ENCODE measurements at regions not wholly inside any gene's neighbourhood (a gene's known extent, or its start where the extent isn't known, plus 50 kb on each side); places are given as distances from the start of the nearest gene placed in this dataset.
"Not testable (repeated sequence)": the region's sequence is repeated elsewhere in the genome, so short reads cannot be mapped to it uniquely, and the experiment has no call there.

DNA sequence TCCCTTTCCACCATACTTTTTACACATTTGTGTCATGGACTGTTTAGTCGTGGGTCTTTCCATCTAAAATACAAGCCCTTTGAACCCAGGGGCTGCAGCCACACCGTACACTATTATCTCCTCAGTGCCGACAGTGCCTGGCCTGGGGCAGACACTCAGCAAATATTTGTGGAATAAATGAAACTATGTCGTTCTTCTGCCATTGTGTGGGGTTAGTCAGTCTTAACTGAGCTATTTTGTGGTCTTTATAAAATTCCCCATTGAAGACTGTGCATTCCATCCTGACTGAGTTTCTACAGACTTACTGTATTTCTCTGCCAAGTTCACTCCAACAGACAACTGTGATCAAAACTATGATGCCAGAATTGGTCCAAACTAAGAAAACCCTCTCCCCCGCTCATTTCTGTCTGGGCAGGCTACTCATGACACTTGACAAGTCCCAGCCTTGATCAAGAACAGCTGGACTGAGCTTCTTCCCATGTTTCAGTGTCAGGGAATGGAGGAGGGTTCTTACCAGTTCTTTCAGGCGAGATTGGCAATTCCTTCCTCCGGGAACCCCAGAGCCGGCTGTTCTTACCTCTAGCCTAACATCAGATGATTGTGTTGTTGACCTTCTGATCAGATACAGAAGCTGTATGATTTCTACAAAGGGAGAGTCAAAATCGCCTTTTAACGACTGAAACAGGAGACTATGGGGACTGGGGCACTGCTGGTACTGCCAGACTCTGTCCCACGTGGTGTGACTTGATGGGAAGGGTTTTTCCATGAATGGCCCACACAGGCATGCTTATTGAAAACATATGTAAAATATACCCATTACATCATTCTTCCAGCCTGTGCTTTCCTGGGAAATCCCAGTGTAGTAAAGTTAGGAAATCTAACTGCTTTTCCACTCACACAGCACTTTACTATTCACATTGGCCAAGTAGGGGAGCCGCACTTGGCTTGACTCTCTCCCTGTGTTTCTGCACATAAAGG lies 77.4 kb upstream of the NPAS2 start:
- peak; percentile 97 for DNase-seq

DNA sequence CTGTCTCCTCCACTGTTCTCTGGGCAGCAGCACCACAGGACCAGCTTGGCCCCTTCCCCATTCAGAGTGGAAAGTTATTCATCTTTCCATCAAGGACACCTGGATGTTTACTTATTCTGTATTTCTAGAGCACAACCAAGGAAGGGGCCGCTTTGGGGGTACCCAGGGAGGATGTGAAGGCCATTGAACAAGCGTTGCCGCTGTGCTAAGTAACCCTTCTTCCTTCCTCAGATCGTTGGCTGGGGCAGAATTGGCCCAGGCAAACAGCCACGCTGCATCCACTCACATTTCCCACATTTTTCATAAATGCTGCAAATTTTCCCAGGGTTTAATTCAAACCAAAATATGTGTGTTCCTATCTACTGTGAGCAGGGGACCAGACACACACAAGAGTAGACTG lies 76.2 kb upstream of the NPAS2 start:
- no peak for DNase-seq

- DNase-seq = no peak
Measured at GRCh38 chr2:100744184-100744583, 75.8 kb upstream of the NPAS2 start.

DNA sequence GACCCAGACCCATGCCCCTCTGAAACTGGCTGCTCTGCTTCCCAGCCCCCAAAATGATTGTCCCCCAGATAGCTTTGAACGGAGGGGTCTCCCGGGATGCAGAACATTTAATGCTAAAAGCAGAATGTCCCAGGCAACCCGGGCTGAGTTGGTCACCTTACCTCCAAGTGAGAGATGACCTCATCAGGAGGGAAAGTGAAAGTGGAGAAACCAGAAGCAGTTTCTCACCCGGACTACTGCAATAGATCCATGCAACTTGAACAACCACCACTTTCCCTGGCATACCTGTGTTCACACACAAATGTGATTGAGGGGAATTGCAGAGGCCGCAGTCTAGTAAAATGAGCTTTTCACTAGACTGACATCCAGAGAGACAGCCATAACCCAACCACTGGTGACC lies 75.3 kb upstream of the NPAS2 start:
- DNase-seq = no peak

GRCh38 chr2:100745604-100746003 lies 74.3 kb upstream of the NPAS2 start:
- no peak for DNase-seq

DNA sequence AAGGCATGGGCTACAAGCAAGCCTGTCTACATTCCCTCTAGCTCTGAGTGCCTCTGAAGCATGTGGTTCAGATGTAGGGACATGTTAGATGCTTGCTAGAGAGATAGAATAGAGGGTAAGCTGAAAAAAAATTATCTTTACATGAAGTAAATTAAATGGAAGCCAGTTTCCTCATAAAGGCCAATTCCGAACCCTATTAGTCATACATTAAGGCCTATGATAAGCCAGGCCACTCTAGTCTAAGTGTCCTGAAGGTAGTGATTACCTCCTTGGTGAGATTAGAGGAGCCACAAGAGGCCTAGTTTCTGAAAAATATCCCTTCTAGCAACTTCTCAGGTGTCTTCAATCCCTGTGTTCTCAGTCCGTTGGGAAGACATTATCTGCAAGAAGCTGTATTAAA lies 72.4 kb upstream of the NPAS2 start:
- no peak for DNase-seq

- DNase-seq = no peak
Measured at GRCh38 chr2:100747996-100748615, 71.8 kb upstream of the NPAS2 start.

DNA sequence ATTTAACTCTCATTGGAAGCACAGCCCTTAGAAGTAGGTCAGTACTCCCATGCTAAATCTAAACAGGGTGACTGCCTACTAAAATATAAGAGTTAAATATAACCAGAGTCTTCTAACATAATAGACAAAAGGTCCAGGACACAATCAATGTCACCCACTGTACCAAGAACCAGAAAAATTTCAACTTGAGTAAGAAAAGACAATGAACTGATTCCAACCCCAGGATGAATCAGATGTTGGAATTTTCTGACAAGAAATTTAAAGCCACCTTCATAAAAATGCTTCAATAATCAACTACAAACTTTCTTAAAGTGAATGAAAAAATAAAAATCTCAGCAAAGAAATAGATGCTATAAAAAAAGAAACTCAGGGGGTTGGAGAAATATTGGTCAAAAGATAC lies 71.3 kb upstream of the NPAS2 start:
- DNase-seq = no peak

DNA sequence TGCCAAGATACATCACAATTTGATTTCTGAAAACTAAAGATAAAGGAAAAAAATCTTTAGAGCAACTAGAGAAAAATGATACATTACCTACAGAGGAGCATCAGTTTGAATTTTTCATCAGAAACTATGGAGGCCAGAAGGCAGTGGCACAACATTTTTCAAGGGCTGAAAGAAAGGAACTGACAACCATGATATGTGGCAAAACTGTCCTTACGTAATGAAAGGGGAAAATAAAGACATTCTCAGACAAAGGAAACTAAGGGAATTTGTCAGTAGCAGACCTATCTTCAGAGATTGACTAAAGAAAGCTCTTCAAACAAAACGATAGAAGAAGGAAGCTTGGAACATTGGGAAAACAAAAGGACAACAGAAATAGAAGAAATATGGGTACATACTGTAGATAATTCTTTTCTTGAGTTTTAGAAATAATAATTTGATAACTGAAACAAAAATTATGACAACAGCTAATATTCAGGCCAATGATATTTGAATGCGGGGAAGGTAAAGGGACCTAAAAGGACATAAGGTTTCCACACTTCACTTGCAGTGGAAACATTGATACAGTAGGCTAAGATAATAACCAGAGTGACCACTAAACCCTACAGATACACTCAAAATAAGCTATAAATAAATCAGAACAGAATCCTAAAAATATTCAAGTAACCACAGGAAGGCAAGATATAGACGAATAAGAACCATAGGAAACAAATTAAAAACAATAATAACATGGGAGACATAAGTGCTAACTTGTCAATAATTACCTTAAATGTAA lies 70.0 kb upstream of the NPAS2 start:
- no peak for DNase-seq

GRCh38 chr2:100751871-100752625 lies 67.9 kb upstream of the NPAS2 start:
- not testable (repeated sequence) for DNase-seq

DNA sequence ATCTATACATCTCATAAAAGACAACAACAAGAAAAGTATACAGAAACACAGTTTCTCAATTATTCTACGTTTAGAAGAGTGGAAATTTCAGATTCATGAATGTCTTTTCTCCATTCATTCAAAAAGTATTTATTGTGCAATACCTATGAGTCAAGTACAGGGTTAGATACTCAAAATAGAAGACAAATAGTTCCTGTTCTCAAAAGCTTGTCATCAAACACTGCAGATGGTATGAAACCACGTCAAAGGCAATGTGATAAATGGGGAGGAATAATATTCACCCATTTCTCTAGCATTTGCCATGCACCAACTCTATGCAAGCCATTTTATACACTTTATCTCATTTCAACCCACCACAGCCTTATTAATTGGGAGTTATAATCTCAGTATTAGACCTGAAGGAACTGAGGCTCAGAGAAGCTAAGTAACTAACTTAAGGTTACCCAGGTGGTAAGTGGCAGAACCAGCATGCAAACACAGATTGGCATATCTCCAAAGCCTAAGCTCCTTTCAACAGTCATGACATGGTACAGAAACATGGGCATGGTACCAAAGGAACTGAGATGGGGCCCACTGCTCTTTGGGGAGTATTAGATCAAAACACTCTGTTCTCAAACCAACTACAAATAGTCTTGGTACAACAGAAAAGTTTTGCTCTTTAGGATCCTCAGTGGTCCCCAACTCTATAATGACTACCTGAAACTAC lies 67.2 kb upstream of the NPAS2 start:
- DNase-seq = no peak

DNA sequence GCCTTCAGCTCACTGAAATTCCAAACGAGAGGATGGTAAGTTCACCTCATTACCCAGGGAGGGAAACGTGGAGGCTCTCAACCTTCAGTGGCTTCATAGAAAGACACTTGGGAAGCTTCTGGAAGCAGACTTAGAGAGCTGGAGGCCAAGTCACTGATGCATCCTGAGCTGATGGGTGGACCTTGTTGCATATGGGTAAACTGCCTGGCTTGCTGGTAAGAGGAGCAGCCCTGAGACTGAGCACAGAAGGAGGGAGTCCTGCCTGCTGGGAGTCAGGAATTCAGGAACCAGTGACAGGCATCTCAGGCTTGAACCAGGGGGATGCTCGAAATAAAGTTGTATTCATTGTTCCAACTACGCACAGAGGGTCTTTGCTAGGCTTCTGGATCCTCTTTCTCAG lies 66.5 kb upstream of the NPAS2 start:
- no peak for DNase-seq

GRCh38 chr2:100753881-100754280 lies 66.1 kb upstream of the NPAS2 start:
- DNase-seq = no peak

DNA sequence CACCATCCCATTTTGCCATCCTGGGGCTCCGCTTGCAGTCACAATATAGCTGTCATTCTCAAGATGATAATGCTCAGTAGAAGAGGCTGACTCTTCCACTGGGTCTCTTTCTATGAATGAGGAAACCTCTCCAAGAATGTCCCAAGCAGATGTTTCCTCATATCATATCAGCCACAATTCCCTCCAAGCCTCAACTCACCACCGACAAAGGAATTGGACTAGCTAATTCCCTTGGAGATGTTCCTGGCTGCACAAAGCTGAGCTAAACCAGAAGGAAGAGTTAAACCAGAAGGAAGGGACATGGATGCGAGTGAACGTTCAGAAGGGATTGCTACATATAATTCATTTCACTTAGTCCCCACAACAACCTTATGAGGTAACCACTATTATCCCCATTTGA lies 65.0 kb upstream of the NPAS2 start:
- no peak for DNase-seq

GRCh38 chr2:100755441-100755840 lies 64.5 kb upstream of the NPAS2 start:
- no peak for DNase-seq

DNA sequence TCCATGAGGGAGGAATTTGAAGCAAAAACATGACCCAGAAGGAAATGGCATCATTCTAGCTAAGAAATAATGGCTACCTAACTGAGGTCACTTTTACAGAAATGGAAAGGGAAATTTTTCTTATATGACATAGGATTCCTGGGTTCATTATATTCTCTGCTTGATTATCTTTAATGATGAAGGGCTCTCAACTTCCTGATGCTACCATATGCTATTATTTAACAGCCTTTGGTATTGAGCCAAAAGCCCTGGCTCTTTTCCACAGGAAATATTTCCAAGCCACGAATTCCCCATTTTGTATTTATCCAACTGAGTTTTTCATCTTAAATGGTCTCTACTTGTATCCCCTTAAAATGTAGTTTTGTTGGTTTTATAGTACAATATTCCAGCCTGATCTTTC lies 63.2 kb upstream of the NPAS2 start:
- no peak for DNase-seq

DNA sequence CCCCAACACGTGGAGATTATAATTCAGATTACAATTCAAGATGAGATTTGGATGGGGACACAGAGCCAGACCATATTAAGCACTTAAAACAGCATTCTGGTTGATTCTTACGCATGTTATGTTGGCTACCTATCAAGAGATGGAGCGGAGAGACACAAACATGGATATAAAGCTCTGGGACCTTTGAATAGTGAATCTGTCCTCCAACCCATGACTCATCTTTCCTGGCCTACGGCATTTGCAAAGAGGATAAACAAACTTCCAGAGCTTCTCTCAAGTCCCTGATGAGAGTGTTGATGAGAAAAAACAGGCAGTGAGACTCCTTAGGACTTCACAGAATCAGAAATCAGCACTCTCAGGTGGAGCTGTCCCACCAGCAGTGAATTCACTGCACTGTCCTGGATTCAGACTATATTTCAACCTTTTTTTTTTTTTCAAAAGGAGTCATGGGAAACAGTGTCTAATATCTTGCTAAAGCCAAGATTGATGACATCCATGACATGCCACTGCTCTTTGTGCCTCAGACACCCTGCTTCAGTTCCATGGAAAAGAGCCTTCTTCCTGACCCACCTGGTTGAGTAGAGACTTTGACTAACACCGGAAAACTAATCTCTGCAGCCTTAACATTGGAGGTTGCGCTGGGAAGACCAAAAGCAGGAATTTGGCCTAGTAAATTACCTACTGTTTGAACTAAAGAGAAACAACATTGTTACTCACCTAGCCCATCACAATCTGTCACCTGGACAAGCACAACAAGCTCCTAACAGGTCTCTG lies 62.1 kb upstream of the NPAS2 start:
- no peak for DNase-seq

- no peak for DNase-seq
Measured at GRCh38 chr2:100759901-100760300, 60.0 kb upstream of the NPAS2 start.

GRCh38 chr2:100761365-100761764 lies 58.6 kb upstream of the NPAS2 start:
- DNase-seq = no peak

- no peak for DNase-seq
Measured at GRCh38 chr2:100764430-100764829, 55.5 kb upstream of the NPAS2 start.

DNA sequence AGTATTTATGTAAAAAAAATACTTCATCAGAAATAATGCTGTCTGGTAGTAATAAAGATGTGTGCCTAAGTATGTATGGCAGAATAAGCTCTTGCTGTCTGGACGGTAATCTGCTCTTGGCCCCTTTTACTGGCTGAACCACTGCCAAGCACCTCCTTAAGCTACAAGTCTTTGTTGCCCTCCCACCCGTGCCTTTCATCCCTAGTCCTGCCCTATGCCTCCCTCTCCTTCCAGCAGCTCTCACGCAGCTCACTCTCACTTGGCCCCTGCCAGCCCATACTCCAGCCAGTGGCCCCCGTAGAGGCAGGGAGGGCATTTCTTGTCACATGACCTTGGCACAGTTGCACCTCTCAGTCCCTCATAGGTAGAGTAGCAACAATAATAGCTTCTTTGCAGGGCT lies 54.5 kb upstream of the NPAS2 start:
- DNase-seq = no peak
